WTC11 (cell line): ENCODE measurements at regions not wholly inside any gene's neighbourhood (a gene's known extent, or its start where the extent isn't known, plus 50 kb on each side); places are given as distances from the start of the nearest gene placed in this dataset.
A peak's percentile ranks its signal among the peaks of the same experiment; 100 is the strongest.

Experiments
- ATAC-seq: fragments of 200-7000 bp; cut with Tn5 transposase; 2 replicates; pipeline ENCODE4 v1.10.0; 2021; ENCODE audit warnings: mild to moderate bottlenecking, moderate library complexity
- CTCF ChIA-PET: fragments of 300-600 bp; sonication (Branson Sonifier 250); formaldehyde crosslinking; loops from one replicate; lab custom pipeline; 2021; ENCODE audit warnings: antibody characterized with exemption; lab: Charles Lee
- POLR2A ChIA-PET: fragments of 350-600 bp; sonication (Branson Sonifier 250); formaldehyde crosslinking; loops from one replicate; lab custom pipeline; 2021; ENCODE audit warnings: antibody characterized with exemption; lab: Charles Lee
- DNase-seq: peaks from one replicate; pipeline ENCODE4 v3.0.0; 2021; ENCODE audit warnings: low spot score
- H3K27ac Mint-ChIP-seq: 2 replicates; pipeline ENCODE4 v1.8.0; 2021; ENCODE audit warnings: mixed read lengths
- H3K27me3 Mint-ChIP-seq: 2 replicates; pipeline ENCODE4 v1.8.0; 2021; ENCODE audit warnings: low read depth, mild to moderate bottlenecking, moderate library complexity, mixed read lengths
- H3K36me3 Mint-ChIP-seq: 2 replicates; pipeline ENCODE4 v1.8.0; 2021; ENCODE audit warnings: mixed read lengths
- H3K4me1 Mint-ChIP-seq: 2 replicates; pipeline ENCODE4 v1.8.0; 2022; ENCODE audit warnings: mixed read lengths
- H3K4me3 Mint-ChIP-seq: 2 replicates; pipeline ENCODE4 v1.8.0; 2021; ENCODE audit warnings: mild to moderate bottlenecking, moderate library complexity, mixed read lengths
- H3K9me3 Mint-ChIP-seq: 2 replicates; pipeline ENCODE4 v1.8.0; 2021; ENCODE audit warnings: mixed read lengths
- CBFB ChIP-seq: sonication (generic); formaldehyde crosslinking; IDR thresholded peaks from 2 replicates; pipeline ENCODE4 v1.8.1; 2022; ENCODE audit warnings: mild to moderate bottlenecking, low read depth, missing genetic modification reagents
- ESRRA ChIP-seq: sonication (generic); formaldehyde crosslinking; IDR thresholded peaks from 2 replicates; pipeline ENCODE4 v1.8.1; 2022; ENCODE audit warnings: mild to moderate bottlenecking, missing genetic modification reagents, borderline replicate concordance
- NFE2L1 ChIP-seq: sonication (generic); formaldehyde crosslinking; IDR thresholded peaks from 2 replicates; pipeline ENCODE4 v1.8.1; 2023; ENCODE audit warnings: missing genetic modification reagents
- NR3C1 ChIP-seq: sonication (generic); formaldehyde crosslinking; conservative IDR thresholded peaks from 2 replicates; pipeline ENCODE4 v1.8.1; 2023; ENCODE audit warnings: low read depth, mild to moderate bottlenecking, missing genetic modification reagents
- RORB ChIP-seq: fragments of 250-450 bp; sonication (Bioruptor Pico); IDR thresholded peaks from 2 replicates; pipeline ENCODE4 v1.9.0; 2021; ENCODE audit warnings: mild to moderate bottlenecking
- ZNF121 ChIP-seq: sonication (generic); formaldehyde crosslinking; IDR thresholded peaks from 2 replicates; pipeline ENCODE4 v1.8.0; 2023; ENCODE audit warnings: missing genetic modification reagents
- TF ChIP-seq, protein P1 (sequence below): sonication (generic); formaldehyde crosslinking; IDR thresholded peaks from 2 replicates; pipeline ENCODE4 v1.8.1; 2022; ENCODE audit warnings: missing genetic modification reagents, borderline replicate concordance
- TF ChIP-seq, protein P2 (sequence below): fragments of 250-450 bp; sonication (Bioruptor Pico); conservative IDR thresholded peaks from 2 replicates; pipeline ENCODE4 v1.9.0; 2021; ENCODE audit warnings: mild to moderate bottlenecking
- TF ChIP-seq, protein P3 (sequence below): sonication (generic); formaldehyde crosslinking; IDR thresholded peaks from 2 replicates; pipeline ENCODE4 v1.8.1; 2023; ENCODE audit warnings: mild to moderate bottlenecking, missing genetic modification reagents
- TF ChIP-seq, protein P4 (sequence below): sonication (generic); formaldehyde crosslinking; IDR thresholded peaks from 2 replicates; pipeline ENCODE4 v1.8.0; 2022; ENCODE audit warnings: mild to moderate bottlenecking, missing genetic modification reagents
- TF ChIP-seq, protein P5 (sequence below): sonication (generic); formaldehyde crosslinking; IDR thresholded peaks from 2 replicates; pipeline ENCODE4 v1.8.1; 2022; ENCODE audit warnings: mild to moderate bottlenecking, missing genetic modification reagents, moderate library complexity, borderline replicate concordance
- TF ChIP-seq, protein P6 (sequence below): fragments of 250-450 bp; sonication (Bioruptor Pico); IDR thresholded peaks from 2 replicates; pipeline ENCODE4 v2.1.2; 2022; ENCODE audit warnings: mild to moderate bottlenecking, moderate library complexity

DNA sequence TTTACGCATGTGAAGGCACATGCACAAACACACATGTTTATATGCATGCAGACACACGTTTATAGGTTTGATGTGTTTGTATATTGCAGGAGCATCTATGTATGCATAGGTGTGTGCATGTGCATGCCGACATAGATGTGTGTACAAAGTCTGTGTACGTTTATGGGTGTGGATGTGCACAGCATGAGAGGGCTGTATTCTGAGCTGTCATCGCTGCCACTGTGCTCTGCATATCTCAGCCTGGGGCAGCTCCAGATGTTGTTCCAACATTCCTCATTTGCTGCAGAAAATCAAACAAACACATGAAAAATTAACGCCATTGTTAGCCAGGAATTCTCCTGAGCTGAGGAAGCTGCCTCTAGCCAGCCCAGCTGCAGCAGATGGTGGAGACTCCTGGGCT, 132.3 kb upstream of the CSF3R start (continued):
- TF ChIP-seq, protein P1, sequence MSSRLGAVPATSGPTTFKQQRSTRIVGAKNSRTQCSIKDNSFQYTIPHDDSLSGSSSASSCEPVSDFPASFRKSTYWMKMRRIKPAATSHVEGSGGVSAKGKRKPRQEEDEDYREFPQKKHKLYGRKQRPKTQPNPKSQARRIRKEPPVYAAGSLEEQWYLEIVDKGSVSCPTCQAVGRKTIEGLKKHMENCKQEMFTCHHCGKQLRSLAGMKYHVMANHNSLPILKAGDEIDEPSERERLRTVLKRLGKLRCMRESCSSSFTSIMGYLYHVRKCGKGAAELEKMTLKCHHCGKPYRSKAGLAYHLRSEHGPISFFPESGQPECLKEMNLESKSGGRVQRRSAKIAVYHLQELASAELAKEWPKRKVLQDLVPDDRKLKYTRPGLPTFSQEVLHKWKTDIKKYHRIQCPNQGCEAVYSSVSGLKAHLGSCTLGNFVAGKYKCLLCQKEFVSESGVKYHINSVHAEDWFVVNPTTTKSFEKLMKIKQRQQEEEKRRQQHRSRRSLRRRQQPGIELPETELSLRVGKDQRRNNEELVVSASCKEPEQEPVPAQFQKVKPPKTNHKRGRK (CRISPR knock-in tag): no peak

DNA sequence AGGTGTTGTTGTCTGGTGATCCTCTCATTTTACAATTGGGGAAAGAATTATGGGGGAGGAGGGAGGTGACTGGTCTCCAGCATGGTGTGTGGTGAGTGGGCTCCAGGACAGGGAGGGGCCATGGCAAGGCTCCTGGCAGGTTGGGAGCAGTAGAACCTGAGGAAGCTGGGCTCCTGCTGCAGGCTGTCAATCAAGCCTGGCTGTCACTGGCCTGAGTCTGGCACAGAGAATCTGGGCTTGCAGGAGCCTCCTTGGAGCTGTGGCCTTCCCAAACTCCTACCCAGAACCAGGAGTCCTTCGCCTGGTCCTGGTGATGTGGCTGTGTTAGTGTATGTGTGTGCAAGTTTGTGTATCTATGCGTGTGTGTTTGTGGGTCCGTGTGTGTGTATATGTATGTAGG, 131.9 kb upstream of the CSF3R start:
- Mint-ChIP-seq H3K36me3 (no peaks in the 10 kb centered on the region), H3K4me1 (no peaks in the 10 kb centered on the region), H3K27me3 (no peaks in the 10 kb centered on the region), H3K9me3 (no peaks in the 10 kb centered on the region), H3K27ac (no peak overlapping the region), H3K4me3 (no peak overlapping the region)
- POLR2A ChIA-PET: no interaction called here
- ATAC-seq: no peak
- TF ChIP-seq, protein P2, sequence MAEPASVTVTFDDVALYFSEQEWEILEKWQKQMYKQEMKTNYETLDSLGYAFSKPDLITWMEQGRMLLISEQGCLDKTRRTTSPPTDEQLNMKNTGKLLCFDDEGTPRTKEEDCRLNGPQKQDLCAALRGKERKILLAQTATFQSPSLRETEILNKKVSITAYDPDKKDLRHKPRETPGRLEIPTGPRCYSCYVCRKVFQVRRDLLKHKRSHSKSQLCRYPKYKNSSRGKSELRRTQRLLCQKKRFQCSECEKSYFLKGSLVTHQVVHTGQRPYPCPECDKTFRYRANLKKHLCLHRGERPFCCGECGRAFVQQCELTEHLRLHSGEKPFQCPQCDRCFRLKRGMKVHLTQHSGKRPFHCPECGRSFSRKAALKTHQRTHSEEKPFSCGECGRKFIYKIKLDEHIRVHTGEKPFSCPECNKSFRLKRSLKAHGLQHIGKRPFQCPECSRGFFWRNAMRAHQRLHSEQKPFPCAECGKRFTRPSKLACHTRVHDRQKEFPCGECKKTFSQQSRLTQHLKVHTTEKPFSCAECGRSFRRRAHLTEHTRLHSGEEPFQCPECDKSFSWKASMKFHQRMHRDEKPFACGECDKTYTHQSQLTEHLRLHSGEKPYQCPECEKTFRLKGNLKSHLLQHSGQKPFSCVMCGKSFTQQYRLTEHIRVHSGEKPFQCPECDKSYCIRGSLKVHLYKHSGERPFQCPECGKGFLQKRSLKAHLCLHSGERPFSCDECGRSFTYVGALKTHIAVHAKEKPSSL (CRISPR knock-in tag): no peak
- TF ChIP-seq CBFB (CRISPR knock-in tag) (no peak), NR3C1 (no peak), NFE2L1 (no peak), ESRRA (CRISPR knock-in tag) (no peak), RORB (CRISPR knock-in tag) (no peak)
- TF ChIP-seq, protein P3, sequence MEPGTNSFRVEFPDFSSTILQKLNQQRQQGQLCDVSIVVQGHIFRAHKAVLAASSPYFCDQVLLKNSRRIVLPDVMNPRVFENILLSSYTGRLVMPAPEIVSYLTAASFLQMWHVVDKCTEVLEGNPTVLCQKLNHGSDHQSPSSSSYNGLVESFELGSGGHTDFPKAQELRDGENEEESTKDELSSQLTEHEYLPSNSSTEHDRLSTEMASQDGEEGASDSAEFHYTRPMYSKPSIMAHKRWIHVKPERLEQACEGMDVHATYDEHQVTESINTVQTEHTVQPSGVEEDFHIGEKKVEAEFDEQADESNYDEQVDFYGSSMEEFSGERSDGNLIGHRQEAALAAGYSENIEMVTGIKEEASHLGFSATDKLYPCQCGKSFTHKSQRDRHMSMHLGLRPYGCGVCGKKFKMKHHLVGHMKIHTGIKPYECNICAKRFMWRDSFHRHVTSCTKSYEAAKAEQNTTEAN: no peak
- TF ChIP-seq, protein P4, sequence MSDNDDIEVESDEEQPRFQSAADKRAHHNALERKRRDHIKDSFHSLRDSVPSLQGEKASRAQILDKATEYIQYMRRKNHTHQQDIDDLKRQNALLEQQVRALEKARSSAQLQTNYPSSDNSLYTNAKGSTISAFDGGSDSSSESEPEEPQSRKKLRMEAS: no peak
- DNase-seq: no peak
- CTCF ChIA-PET: interaction anchor here (0.9 kb wide), 1 partner anchor 99 kb away, joined by 4 read pairs; no protein-coding TSS in a partner anchor

DNA sequence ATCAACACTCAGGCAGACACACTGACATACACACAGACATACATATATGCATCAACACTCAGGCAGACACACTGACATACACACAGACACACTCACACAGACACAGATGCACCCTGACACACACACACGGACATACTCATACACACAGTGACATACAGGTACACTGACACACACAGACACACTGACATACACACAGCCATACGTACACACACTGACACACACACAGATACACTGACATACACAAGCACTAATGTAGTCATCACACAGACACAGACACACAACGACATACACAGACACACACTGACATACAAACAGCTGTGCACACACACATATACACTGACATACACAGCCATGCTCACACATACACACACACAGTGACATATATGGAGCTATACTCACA, 131.0 kb upstream of the CSF3R start:
- Mint-ChIP-seq H3K4me3 (no peak overlapping the region), H3K36me3 (no peaks in the 10 kb centered on the region), H3K27me3 (no peaks in the 10 kb centered on the region), H3K9me3 (no peaks in the 10 kb centered on the region), H3K4me1 (no peaks in the 10 kb centered on the region), H3K27ac (no peak overlapping the region)
- TF ChIP-seq, protein P5, sequence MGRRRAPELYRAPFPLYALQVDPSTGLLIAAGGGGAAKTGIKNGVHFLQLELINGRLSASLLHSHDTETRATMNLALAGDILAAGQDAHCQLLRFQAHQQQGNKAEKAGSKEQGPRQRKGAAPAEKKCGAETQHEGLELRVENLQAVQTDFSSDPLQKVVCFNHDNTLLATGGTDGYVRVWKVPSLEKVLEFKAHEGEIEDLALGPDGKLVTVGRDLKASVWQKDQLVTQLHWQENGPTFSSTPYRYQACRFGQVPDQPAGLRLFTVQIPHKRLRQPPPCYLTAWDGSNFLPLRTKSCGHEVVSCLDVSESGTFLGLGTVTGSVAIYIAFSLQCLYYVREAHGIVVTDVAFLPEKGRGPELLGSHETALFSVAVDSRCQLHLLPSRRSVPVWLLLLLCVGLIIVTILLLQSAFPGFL (CRISPR knock-in tag): no peak
- TF ChIP-seq, protein P6, sequence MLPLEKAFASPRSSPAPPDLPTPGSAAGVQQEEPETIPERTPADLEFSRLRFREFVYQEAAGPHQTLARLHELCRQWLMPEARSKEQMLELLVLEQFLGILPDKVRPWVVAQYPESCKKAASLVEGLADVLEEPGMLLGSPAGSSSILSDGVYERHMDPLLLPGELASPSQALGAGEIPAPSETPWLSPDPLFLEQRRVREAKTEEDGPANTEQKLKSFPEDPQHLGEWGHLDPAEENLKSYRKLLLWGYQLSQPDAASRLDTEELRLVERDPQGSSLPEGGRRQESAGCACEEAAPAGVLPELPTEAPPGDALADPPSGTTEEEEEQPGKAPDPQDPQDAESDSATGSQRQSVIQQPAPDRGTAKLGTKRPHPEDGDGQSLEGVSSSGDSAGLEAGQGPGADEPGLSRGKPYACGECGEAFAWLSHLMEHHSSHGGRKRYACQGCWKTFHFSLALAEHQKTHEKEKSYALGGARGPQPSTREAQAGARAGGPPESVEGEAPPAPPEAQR: no peak
- TF ChIP-seq NR3C1 (no peak), ZNF121 (CRISPR knock-in tag) (no peak)
- CTCF ChIA-PET: interaction anchor here (0.5 kb wide), 1 partner anchor 61 kb away, joined by 5 read pairs; no protein-coding TSS in a partner anchor
- POLR2A ChIA-PET: no interaction called here
- ATAC-seq (no peak), DNase-seq (no peak)

DNA sequence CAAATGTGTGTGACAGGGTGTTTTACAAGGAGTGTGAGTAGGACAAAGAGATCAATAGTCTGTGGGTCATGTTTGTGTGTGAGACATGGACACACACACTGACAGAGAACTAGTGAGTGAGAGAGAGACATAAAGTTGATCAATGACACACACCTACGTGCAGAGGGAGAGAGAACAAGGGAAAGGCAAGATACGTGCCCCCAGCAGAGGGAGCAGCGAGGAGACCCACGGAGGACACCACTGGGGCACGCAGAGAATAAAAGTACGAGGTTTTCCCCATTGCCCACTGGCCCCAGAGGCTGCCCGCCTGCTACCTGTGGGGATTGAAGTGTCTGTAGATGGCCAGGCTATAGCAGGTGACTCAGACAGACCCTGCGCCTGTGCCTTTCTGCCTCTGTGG, 130.2 kb upstream of the CSF3R start:
- Mint-ChIP-seq H3K27ac (no peak overlapping the region), H3K27me3 (no peaks in the 10 kb centered on the region), H3K9me3 (no peaks in the 10 kb centered on the region), H3K4me1 (no peaks in the 10 kb centered on the region), H3K4me3 (no peak overlapping the region), H3K36me3 (no peaks in the 10 kb centered on the region)
- ChIA-PET POLR2A (no interaction called here), CTCF (interaction anchor here (1.0 kb wide), 1 partner anchor 11 kb away, joined by 5 read pairs; no protein-coding TSS in a partner anchor)
- TF ChIP-seq NFE2L1: no peak
- DNase-seq (peak; percentile 37), ATAC-seq (0 out of 2 replicates have a peak, but pooled peaks have one; percentile 24)
